SU-DHL-6 (cell line): ENCODE measurements at regions not wholly inside any gene's neighbourhood (a gene's known extent, or its start where the extent isn't known, plus 50 kb on each side); places are given as distances from the start of the nearest gene placed in this dataset.

Source experiments
- H2AFZ ChIP-seq: fragments of 200-600 bp; sonication (generic); 2 replicates; pipeline ENCODE4 v1.6.1; 2014; ENCODE audit warnings: low read depth, mild to moderate bottlenecking, moderate library complexity, mixed read lengths, antibody characterized with exemption, low read length; ENCODE audit not compliant: severe bottlenecking
- H3F3A ChIP-seq: fragments of 200-600 bp; shearing (Covaris generic); 2 replicates; pipeline ENCODE4 v1.6.0; 2016; ENCODE audit warnings: antibody characterized with exemption, mild to moderate bottlenecking; ENCODE audit not compliant: insufficient read depth
- H3K27ac ChIP-seq: fragments of 200-600 bp; sonication (generic); 2 replicates; pipeline ENCODE4 v1.5.1; 2016; ENCODE audit warnings: low read depth, mild to moderate bottlenecking, low read length, moderate library complexity, mixed read lengths
- H3K27me3 ChIP-seq: fragments of 200-600 bp; sonication (generic), shearing (Covaris generic); 2 replicates; pipeline ENCODE4 v1.6.0; 2014; ENCODE audit warnings: mild to moderate bottlenecking, low read length
- H3K36me3 ChIP-seq: fragments of 200-600 bp; sonication (generic); 2 replicates; pipeline ENCODE4 v1.6.1; 2014; ENCODE audit warnings: mild to moderate bottlenecking, low read length, mixed read lengths
- H3K4me2 ChIP-seq: fragments of 300-600, 200-600 bp; shearing (Covaris generic), sonication (generic); 2 replicates; pipeline ENCODE4 v1.6.0; 2014; ENCODE audit warnings: low read length, low read depth, mild to moderate bottlenecking; ENCODE audit not compliant: poor library complexity, severe bottlenecking
- H3K4me3 ChIP-seq: fragments of 200-600 bp; sonication (generic); 2 replicates; pipeline ENCODE4 v1.5.1; 2014; ENCODE audit warnings: antibody characterized with exemption, low read length, mild to moderate bottlenecking, mixed read lengths; ENCODE audit not compliant: insufficient read depth, poor library complexity, severe bottlenecking
- H3K79me2 ChIP-seq: fragments of 200-600 bp; sonication (generic); 2 replicates; pipeline ENCODE4 v1.6.1; 2014; ENCODE audit warnings: mild to moderate bottlenecking, low read length, moderate library complexity; ENCODE audit not compliant: insufficient read depth
- H3K9ac ChIP-seq: fragments of 200-600 bp; sonication (generic); 2 replicates; pipeline ENCODE4 v1.7.0; 2014; ENCODE audit warnings: mild to moderate bottlenecking, low read length
- H3K9me2 ChIP-seq: fragments of 200-600 bp; sonication (generic); replicated peaks from 2 replicates; pipeline ENCODE4 v1.6.1; 2014; ENCODE audit warnings: low read length; ENCODE audit not compliant: insufficient read depth
- H3K9me3 ChIP-seq: fragments of 200-600 bp; sonication (generic); 2 replicates; pipeline ENCODE4 v1.6.1; 2014; ENCODE audit warnings: low read length, mixed read lengths; ENCODE audit not compliant: insufficient read depth
- H4K20me1 ChIP-seq: fragments of 200-600 bp; sonication (generic); 2 replicates; pipeline ENCODE4 v1.6.1; 2014; ENCODE audit warnings: low read depth, mild to moderate bottlenecking, antibody characterized with exemption, low read length, moderate library complexity, mixed read lengths
- EZH2phosphoT487 ChIP-seq: fragments of 200-600 bp; sonication (generic), shearing (Covaris generic); conservative IDR thresholded peaks from 2 replicates; pipeline ENCODE4 v1.6.1; 2018; ENCODE audit warnings: mild to moderate bottlenecking, antibody characterized with exemption, low read length, moderate library complexity, mixed read lengths
- TF ChIP-seq, protein P1 (sequence below): fragments of 200-600 bp; sonication (generic); IDR thresholded peaks from one replicate; pipeline ENCODE4 v1.5.1; 2017; ENCODE audit warnings: antibody characterized with exemption, mild to moderate bottlenecking, low read length, moderate library complexity; ENCODE audit not compliant: insufficient read depth, poor library complexity, severe bottlenecking

DNA sequence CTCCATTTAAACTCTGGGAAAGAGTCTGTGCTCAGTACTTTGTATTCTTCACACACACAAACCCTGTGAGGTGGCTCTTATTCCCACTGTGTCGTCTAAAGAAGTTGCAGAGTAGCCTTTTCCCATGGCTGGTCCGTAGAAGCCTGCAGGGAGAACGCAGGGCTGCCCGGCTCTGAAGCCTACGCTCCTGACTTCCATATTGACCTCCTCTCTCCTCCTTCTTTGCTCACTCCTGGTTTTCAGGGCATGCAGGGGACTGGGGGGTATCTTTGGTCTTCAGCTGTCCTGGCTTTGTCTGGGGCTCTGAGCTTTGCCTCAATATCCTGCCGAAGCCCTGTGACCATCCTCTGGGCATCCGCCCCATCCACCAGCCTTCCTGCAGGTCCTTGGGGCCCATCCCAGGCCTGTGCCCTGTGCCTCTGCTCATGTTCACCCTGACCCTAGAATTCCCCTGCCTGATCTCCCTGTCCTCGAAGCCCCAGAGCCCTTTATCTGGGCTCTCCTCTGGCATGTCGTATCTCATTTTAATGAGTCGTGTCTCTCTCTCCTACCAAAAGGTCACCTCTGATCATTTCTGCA, 83.8 kb upstream of the FSTL4 start:
- H3K4me3 ChIP-seq: no peak overlapping the region
- no peaks in the 10 kb centered on the region for H3K27me3 ChIP-seq
- no peaks in the 10 kb centered on the region for H3K9me2 ChIP-seq
- H3K9ac ChIP-seq: no peak overlapping the region
- TF ChIP-seq, protein P1, sequence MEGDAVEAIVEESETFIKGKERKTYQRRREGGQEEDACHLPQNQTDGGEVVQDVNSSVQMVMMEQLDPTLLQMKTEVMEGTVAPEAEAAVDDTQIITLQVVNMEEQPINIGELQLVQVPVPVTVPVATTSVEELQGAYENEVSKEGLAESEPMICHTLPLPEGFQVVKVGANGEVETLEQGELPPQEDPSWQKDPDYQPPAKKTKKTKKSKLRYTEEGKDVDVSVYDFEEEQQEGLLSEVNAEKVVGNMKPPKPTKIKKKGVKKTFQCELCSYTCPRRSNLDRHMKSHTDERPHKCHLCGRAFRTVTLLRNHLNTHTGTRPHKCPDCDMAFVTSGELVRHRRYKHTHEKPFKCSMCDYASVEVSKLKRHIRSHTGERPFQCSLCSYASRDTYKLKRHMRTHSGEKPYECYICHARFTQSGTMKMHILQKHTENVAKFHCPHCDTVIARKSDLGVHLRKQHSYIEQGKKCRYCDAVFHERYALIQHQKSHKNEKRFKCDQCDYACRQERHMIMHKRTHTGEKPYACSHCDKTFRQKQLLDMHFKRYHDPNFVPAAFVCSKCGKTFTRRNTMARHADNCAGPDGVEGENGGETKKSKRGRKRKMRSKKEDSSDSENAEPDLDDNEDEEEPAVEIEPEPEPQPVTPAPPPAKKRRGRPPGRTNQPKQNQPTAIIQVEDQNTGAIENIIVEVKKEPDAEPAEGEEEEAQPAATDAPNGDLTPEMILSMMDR: no peak
- no peak for TF ChIP-seq EZH2phosphoT487
- no peaks in the 10 kb centered on the region for H3K9me3 ChIP-seq
- no peaks in the 10 kb centered on the region for H3K79me2 ChIP-seq
- H3K27ac ChIP-seq: no peak overlapping the region
- H2AFZ ChIP-seq: no peak overlapping the region
- no peak overlapping the region for H3K4me2 ChIP-seq
- no peaks in the 10 kb centered on the region for H4K20me1 ChIP-seq
- H3F3A ChIP-seq: no peaks in the 10 kb centered on the region
- H3K36me3 ChIP-seq: no peaks in the 10 kb centered on the region

DNA sequence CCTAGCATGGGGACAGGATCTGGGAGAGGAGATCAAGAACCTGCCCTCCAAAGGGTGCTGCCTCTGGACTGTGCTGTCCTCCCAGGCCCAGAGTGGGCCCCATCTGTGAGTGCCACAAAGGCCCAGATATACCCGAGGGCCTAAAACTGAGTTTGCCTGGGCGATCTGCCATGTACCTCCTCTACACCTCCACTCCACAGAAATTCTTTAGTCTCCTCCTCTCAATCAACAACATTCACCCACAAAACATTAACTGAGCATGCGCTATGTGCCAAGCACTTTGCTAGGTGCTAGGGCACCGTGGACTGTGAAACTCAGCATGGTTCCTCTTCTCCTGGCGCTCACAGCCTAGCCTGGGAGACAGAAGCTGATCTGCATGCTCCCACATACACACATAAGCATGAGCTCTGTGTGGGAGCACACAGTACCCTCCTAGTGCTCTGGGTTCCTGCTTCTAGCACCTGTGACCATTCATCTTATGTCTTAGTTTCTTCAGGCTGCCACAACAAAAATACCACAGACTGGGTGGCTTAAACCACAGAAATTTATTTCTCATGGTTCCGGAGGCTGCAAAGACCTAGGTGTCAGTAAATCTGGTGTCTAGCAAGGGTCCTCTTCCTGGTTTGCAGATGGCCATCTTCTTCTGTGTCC, 82.0 kb upstream of the FSTL4 start:
- H3K27ac ChIP-seq: no peak overlapping the region

DNA sequence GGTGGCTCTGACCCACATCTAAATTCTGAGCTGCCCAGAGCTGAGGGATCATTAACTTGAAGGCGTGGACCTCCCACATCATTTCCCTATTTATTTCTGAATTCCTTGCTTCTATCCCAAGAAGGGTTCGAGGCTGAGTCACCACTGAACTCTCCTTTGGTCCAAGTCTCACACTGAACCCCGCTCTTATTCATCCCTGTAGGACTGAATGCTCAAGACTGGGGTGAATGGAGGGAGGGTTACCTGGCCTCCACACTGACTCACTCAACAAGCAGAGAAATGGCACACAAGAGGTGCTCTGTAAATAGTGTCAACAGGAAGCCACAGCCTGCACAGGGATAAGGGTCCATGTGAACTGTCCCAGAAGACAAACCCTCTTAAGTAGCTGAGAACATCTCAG, 79.1 kb upstream of the FSTL4 start:
- no peaks in the 10 kb centered on the region for H3K79me2 ChIP-seq
- H3K4me3 ChIP-seq: no peak overlapping the region
- H3K9me3 ChIP-seq: no peaks in the 10 kb centered on the region
- no peak overlapping the region for H2AFZ ChIP-seq
- H3K4me2 ChIP-seq: no peak overlapping the region
- no peaks in the 10 kb centered on the region for H3K27me3 ChIP-seq
- no peak for TF ChIP-seq EZH2phosphoT487
- TF ChIP-seq, protein P1: no peak
- H3K36me3 ChIP-seq: no peaks in the 10 kb centered on the region
- H3K27ac ChIP-seq: no peak overlapping the region
- no peaks in the 10 kb centered on the region for H3F3A ChIP-seq
- H3K9ac ChIP-seq: no peak overlapping the region
- no peaks in the 10 kb centered on the region for H4K20me1 ChIP-seq
- no peaks in the 10 kb centered on the region for H3K9me2 ChIP-seq

More for the DNA sequence above, 82.0 kb upstream of the FSTL4 start:
- no peaks in the 10 kb centered on the region for H3K9me2 ChIP-seq
- H2AFZ ChIP-seq: no peak overlapping the region
- no peaks in the 10 kb centered on the region for H3K79me2 ChIP-seq
- no peak overlapping the region for H3K4me2 ChIP-seq
- H3K9me3 ChIP-seq: no peaks in the 10 kb centered on the region
- no peaks in the 10 kb centered on the region for H3K27me3 ChIP-seq
- H3K36me3 ChIP-seq: no peaks in the 10 kb centered on the region
- H3F3A ChIP-seq: no peaks in the 10 kb centered on the region
- H3K9ac ChIP-seq: no peak overlapping the region
- H3K4me3 ChIP-seq: no peak overlapping the region
- no peaks in the 10 kb centered on the region for H4K20me1 ChIP-seq
- TF ChIP-seq, protein P1: no peak
- no peak for TF ChIP-seq EZH2phosphoT487
